ENCODE measurements at regions not wholly inside any gene's neighbourhood (a gene's known extent, or its start where the extent isn't known, plus 50 kb on each side); places are given as distances from the start of the nearest gene placed in this dataset.

DNA sequence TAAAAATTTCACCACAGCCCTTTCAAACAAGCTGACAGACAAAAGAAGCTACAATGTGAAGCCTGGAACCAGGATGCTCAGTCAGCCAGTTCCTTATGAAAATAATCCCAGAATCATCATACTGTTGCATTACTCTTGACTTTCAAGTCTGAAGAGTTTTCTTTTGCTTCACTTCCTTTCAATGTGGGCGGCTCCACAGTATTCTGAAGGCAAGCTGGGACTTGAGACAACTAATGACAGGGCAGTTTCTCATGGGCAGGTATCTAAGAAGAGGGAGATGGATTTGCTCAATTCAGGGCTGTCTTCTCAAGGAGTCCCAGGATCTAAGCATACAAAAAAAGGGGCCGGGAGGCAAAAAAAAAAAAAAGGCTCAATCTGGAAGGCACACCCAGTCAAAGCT is 173.4 kb downstream of the PAPSS1 start:
- TF ChIP-seq, protein P1, sequence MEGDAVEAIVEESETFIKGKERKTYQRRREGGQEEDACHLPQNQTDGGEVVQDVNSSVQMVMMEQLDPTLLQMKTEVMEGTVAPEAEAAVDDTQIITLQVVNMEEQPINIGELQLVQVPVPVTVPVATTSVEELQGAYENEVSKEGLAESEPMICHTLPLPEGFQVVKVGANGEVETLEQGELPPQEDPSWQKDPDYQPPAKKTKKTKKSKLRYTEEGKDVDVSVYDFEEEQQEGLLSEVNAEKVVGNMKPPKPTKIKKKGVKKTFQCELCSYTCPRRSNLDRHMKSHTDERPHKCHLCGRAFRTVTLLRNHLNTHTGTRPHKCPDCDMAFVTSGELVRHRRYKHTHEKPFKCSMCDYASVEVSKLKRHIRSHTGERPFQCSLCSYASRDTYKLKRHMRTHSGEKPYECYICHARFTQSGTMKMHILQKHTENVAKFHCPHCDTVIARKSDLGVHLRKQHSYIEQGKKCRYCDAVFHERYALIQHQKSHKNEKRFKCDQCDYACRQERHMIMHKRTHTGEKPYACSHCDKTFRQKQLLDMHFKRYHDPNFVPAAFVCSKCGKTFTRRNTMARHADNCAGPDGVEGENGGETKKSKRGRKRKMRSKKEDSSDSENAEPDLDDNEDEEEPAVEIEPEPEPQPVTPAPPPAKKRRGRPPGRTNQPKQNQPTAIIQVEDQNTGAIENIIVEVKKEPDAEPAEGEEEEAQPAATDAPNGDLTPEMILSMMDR (conservative IDR thresholded peaks at IDR 0.05; ENCODE audit: low read depth, low read length), result no peak
- TF ChIP-seq MAFK (IDR thresholded peaks at IDR 0.05; ENCODE audit: low read depth, low read length) (no peak), POLR2A (IDR thresholded peaks at IDR 0.05; ENCODE audit: low read depth, low read length) (no peak), SMC3 (IDR thresholded peaks at IDR 0.05; ENCODE audit: low read depth, low read length) (no peak), CHD1 (IDR thresholded peaks at IDR 0.05; ENCODE audit: low read depth, low read length) (no peak)
